ENCODE measurements at regions not wholly inside any gene's neighbourhood (a gene's known extent, or its start where the extent isn't known, plus 50 kb on each side); places are given as distances from the start of the nearest gene placed in this dataset.
A peak's percentile ranks its signal among the peaks of the same experiment; 100 is the strongest.

DNA sequence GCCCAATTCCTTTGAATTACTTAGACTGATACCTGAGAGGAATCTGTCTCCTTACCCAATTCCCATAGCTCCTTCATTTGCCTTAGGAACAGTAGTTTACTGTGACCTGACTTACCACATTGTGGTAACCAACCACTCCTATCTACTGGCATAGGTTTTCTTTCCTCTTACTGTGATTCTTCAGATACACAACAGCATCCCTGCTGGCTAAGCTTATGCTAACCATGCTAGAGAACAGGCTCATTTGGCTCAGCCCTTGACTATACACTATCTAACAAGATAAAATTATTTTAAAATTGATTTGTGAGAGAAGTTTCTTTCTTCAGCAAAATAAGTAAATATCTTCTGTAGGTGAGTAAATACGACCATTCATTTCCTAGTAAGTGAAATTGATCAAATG, 320.4 kb upstream of the DDHD1 start:
- ChIA-PET CTCF (ENCODE audit: partially characterized antibody) (no interaction called here), POLR2A (ENCODE audit: partially characterized antibody) (no interaction called here)
- H3K4me1 ChIP-seq (replicated peaks in 1 of 4; ENCODE audit: control insufficient read depth in 3 of 4, insufficient read depth in 4 of 4, low read length in 3 of 4): no peaks in the 10 kb centered on the region
- no peak overlapping the region for H4K8ac ChIP-seq (ENCODE audit: extremely low read depth, insufficient read depth, low read length)
- H3K79me1 ChIP-seq (ENCODE audit: low read depth, low read length): no peaks in the 10 kb centered on the region
- no peak overlapping the region for H3K4me2 ChIP-seq (ENCODE audit: insufficient read depth in 1 of 2, low read depth in 2 of 2, low read length in 2 of 2)
- no peak overlapping the region for H3K14ac ChIP-seq (ENCODE audit: insufficient read length)
- peak overlapping the region; percentile 89 for H2BK15ac ChIP-seq (ENCODE audit: low read length)
- no peak overlapping the region for H3K9ac ChIP-seq (replicated peaks in 1 of 4; ENCODE audit: extremely low read depth in 1 of 4, low read depth in 3 of 4, low read length in 3 of 4)
- H3K23me2 ChIP-seq (ENCODE audit: low read depth, low read length): no peaks in the 10 kb centered on the region
- H4K91ac ChIP-seq (replicated peaks; ENCODE audit: insufficient read length, low read length): no peak overlapping the region
- no peak overlapping the region for H4K5ac ChIP-seq (ENCODE audit: insufficient read length, low read depth, low read length)
- no peak overlapping the region for H2BK12ac ChIP-seq (ENCODE audit: low read depth, low read length)
- H2BK120ac ChIP-seq (replicated peaks; ENCODE audit: low read depth, low read length): no peak overlapping the region
- H3K56ac ChIP-seq (replicated peaks; ENCODE audit: insufficient read length, low read depth, low read length): no peak overlapping the region
- peak; percentile 63 for FAIRE-seq
- no peaks in the 10 kb centered on the region for H4K20me1 ChIP-seq (replicated peaks in 1 of 2; ENCODE audit: control insufficient read depth in 1 of 2, insufficient read depth in 2 of 2, low read length in 2 of 2)
- no peaks in the 10 kb centered on the region for H3K36me3 ChIP-seq (ENCODE audit: control insufficient read depth in 2 of 4, insufficient read depth in 4 of 4, low read length in 3 of 4)
- H3K4me3 ChIP-seq (ENCODE audit: extremely low read depth in 1 of 4, insufficient read depth in 2 of 4, low read depth in 3 of 4, low read length in 4 of 4): no peak overlapping the region
- DNase-seq (ENCODE audit: low read depth in 1 of 2, low spot score in 2 of 2): no peak
- H3K27ac ChIP-seq (ENCODE audit: low read depth, low read length): no peak overlapping the region
- H3K23ac ChIP-seq (ENCODE audit: insufficient read length): no peak overlapping the region
- TF ChIP-seq SP4 (IDR thresholded peaks at IDR 0.05; ENCODE audit: low read length) (no peak), RAD21 (IDR thresholded peaks at IDR 0.05 in 1 of 2, conservative IDR thresholded peaks at IDR 0.05 in 1 of 2; ENCODE audit: low read depth in 2 of 2, low read length in 2 of 2) (peak; percentile 13 to 15; a peak in 1 of 4 replicates), SP1 (IDR thresholded peaks at IDR 0.05; ENCODE audit: low read depth, low read length) (no peak), TEAD4 (IDR thresholded peaks at IDR 0.05; ENCODE audit: low read depth, low read length) (no peak), TCF12 (IDR thresholded peaks at IDR 0.05; ENCODE audit: low read depth, low read length) (no peak)
- TF ChIP-seq, protein P1, sequence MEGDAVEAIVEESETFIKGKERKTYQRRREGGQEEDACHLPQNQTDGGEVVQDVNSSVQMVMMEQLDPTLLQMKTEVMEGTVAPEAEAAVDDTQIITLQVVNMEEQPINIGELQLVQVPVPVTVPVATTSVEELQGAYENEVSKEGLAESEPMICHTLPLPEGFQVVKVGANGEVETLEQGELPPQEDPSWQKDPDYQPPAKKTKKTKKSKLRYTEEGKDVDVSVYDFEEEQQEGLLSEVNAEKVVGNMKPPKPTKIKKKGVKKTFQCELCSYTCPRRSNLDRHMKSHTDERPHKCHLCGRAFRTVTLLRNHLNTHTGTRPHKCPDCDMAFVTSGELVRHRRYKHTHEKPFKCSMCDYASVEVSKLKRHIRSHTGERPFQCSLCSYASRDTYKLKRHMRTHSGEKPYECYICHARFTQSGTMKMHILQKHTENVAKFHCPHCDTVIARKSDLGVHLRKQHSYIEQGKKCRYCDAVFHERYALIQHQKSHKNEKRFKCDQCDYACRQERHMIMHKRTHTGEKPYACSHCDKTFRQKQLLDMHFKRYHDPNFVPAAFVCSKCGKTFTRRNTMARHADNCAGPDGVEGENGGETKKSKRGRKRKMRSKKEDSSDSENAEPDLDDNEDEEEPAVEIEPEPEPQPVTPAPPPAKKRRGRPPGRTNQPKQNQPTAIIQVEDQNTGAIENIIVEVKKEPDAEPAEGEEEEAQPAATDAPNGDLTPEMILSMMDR (IDR thresholded peaks at IDR 0.05; ENCODE audit: control extremely low read depth in 1 of 3, insufficient read depth in 1 of 3, low read depth in 1 of 3, low read length in 3 of 3): peak in 1 of 3 experiments; percentile 29; a peak in 1 of 4 replicates
- no peak overlapping the region for H2AK5ac ChIP-seq (ENCODE audit: low read depth, low read length)
- H3K79me2 ChIP-seq (ENCODE audit: control insufficient read depth in 1 of 2, insufficient read depth in 2 of 2, low read length in 2 of 2): no peaks in the 10 kb centered on the region
- H3K4ac ChIP-seq (replicated peaks; ENCODE audit: insufficient read length, low read depth, low read length): no peak overlapping the region
- no peak overlapping the region for H2BK20ac ChIP-seq (ENCODE audit: low read length)
- H2BK5ac ChIP-seq (ENCODE audit: low read depth, low read length): no peak overlapping the region
- no peak overlapping the region for H2AFZ ChIP-seq (ENCODE audit: low read length)
- 76% methylated on average over 1 of the region's 1 CpG; no CpG with 5 or more reads in 1 of the 2 experiments for WGBS, 2 experiments (ENCODE audit: extremely low coverage in 1 of 2, insufficient coverage in 1 of 2, insufficient read length in 1 of 2, insufficient replicate concordance in 2 of 2, low coverage in 1 of 2, low lambda C conversion rate in 2 of 2, missing lambda C conversion rate in 1 of 2)
- no peak overlapping the region for H3K18ac ChIP-seq (ENCODE audit: extremely low read depth, low read length)
- H3K27me3 ChIP-seq (replicated peaks in 1 of 4; ENCODE audit: control insufficient read depth in 3 of 4, extremely low read depth in 1 of 4, insufficient read depth in 3 of 4, low read length in 3 of 4): no peaks in the 10 kb centered on the region
- no peaks in the 10 kb centered on the region for H3K9me3 ChIP-seq (ENCODE audit: insufficient read depth in 2 of 2, low read depth in 1 of 2, low read length in 1 of 2)

Measured in H1 (cell line).